HG03159 (cell line): ENCODE measurements at regions not wholly inside any gene's neighbourhood (a gene's known extent, or its start where the extent isn't known, plus 50 kb on each side); places are given as distances from the start of the nearest gene placed in this dataset.
A peak's percentile ranks its signal among the peaks of the same experiment; 100 is the strongest.
"Not testable (repeated sequence)": the region's sequence is repeated elsewhere in the genome, so short reads cannot be mapped to it uniquely, and the experiment has no call there.

Source experiments
- ATAC-seq: cut with Tn5 transposase; IDR thresholded peaks from one replicate; pipeline ENCODE4 v1.9.1; 2021; ENCODE audit warnings: mild to moderate bottlenecking, moderate library complexity; ENCODE audit not compliant: unreplicated experiment

DNA sequence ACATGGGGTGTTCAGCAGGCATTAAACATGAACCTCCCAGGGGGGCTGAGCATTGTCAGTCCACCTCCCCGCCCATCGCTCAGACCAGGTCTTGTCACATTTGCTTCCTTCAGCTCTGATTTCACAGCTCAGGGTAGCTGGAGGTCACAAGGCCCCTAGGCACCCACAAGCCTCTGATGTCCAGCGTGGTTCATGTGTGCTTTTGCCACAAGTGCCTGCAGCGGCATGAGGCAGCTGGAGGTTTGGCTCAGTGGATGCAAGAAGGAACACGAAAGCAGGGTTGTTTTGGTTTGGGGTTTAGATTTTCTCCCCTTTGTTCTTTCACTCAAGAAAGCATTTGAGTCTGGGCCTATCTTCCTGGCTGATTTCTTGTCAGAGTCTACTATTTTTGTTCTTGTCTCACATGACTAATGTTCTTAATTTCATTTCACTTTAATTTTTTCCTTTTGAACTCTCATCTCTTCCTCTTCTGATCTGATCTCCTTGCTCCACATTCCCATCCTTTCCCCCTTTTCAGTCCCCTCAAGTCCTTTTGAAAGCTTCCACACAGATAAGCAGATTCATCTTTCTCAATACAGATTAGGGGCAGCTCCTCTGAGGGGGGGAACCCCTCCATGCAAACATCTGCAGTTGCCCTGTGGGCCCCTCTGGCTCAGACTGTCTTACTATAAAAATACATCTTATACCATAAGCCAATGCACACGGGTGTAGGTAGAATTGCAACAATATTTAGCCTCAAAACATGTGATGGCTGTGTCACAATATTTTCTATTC lies 68.1 kb upstream of the CEP85L start:
- peak; percentile 42 for ATAC-seq

- no peak for ATAC-seq
Observed at GRCh38 chr6:118718903-118719302, 67.5 kb upstream of the CEP85L start.

- ATAC-seq: no peak
Observed at GRCh38 chr6:118718297-118718696, 66.9 kb upstream of the CEP85L start.

DNA sequence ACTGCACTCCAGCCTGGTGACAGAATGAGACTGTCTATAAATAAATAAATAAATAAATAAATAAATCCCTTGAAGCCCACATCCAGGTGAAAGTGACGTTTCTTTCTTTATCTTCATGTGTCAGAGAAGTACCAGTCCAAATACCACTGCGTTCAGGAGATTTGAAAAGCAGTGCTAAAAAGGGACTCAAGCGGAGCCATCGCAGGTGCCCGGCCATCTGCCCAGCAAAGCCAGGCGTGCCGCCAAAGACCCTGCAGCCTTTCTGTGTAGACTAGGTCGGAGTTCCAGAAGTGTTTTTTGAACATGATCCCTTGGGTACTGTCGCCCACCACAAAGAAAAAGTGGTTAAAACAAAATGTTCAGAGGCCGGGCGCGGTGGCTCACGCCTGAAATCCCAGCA lies 65.7 kb upstream of the CEP85L start:
- ATAC-seq: no peak

- not testable (repeated sequence) for ATAC-seq
Observed at GRCh38 chr6:118715907-118716306, 64.5 kb upstream of the CEP85L start.

DNA sequence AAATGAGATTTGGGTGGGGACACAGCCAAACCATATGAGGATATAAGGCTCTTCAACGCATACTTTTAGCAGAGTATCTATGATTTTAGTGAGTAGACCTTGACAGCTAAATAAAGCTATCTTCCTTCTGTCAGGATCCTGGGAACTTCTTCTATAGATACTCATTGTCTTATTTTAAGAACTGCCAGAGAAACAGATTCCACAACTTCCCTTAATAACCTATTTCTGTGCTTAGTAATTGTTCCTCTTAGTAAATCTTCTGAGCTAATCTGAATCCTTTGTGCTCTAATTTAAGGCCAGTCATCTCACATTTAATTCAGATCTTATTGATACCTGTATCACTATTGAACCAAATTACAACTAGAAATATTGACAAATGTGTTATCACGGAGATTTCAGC lies 64.0 kb upstream of the CEP85L start:
- no peak for ATAC-seq

- no peak for ATAC-seq
Observed at GRCh38 chr6:118714756-118715155, 63.4 kb upstream of the CEP85L start.

DNA sequence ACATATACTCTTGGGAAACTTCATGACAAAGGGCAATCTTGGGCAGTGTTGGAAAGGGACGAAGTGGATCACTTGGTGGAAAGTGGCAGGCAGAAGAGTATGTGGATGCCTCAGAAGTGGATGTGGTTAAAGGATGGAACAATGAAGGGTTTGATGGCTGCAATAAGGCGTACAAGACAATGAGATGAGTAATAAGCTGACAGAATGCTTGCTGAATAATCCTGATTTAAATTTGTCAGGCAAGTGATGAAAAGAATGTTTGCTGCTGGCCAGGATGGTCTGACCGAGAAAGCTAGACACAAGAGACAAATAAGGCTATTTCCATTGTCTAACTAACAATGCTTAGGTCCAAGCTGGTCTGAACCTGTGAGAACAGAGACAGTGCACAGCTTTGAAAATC lies 61.6 kb upstream of the CEP85L start:
- ATAC-seq: no peak

GRCh38 chr6:118710616-118711015 lies 59.2 kb upstream of the CEP85L start:
- ATAC-seq: no peak

DNA sequence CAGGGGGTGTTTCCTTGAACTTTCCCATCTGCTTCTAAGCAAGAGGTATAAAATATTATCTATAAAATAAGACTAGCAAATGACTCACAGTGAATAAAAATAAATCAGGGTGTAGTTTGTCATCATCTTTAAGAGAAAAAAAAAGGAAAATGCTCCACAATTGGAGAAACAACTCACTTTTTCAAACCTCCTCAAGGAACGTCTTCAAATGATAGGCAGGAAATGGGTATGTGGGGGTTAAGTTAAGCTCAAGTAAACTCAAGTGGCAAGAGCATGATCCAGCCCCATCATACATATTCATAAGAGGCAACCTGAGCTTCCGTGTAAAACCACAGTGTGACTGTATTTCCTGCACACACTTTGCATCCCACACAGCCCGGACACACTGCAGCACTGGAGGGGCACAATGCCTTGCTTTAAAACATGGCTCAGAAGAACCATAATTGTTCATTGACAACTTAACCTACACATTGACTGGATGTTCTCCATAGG lies 58.5 kb upstream of the CEP85L start:
- peak; percentile 91 for ATAC-seq

DNA sequence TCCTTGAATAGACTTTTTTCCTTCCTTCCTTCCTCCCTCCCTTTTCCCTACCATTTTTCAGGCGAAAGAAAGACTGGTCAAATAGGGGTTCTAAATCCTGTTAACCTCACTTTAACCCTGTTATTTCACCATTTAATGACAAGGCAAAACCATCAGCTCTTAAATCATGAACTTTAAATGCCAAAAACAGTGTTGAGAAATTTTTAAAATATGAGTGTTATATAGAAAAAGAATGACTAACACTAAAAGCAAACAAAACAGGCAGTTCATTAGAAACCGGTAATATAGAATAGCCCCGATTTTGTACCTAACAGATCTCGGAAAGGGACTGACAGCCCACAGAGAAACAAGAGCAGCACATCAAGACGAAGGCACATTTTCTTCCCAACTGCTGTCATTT lies 57.4 kb upstream of the CEP85L start:
- ATAC-seq: peak; percentile 2

GRCh38 chr6:118708055-118708454 lies 56.7 kb upstream of the CEP85L start:
- no peak for ATAC-seq

- no peak for ATAC-seq
Observed at GRCh38 chr6:118706702-118707101, 55.3 kb upstream of the CEP85L start.

- peak; percentile 44 for ATAC-seq
Observed at GRCh38 chr6:118705544-118706491, 54.4 kb upstream of the CEP85L start.

DNA sequence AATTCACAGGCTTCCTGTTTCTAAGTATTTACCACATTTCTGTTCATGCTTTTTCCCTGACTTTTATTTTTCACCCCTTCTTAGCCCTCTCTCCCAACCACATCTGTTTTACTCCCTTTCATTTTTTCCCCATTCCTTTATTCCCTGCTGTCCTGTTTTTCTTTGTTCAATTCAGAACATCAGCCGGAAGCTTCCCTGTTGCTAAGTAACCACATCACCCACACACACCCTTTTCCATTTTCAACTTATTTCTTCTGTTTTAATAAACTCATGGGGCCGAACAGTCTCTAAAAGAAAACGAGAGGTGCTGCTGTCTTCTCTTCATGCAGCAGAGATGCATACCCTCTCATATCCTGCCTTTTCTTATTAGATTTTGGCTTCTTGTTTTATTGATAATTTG lies 53.5 kb upstream of the CEP85L start:
- no peak for ATAC-seq

GRCh38 chr6:118701260-118701659 lies 49.9 kb upstream of the CEP85L start:
- not testable (repeated sequence) for ATAC-seq
